T-helper 2 cell treated with Interferon-gamma antibody and Interleukin-4, amounts not matched to agents 5 μg/mL and 100 μg/mL, for 36 hours (primary cell): ENCODE measurements at regions not wholly inside any gene's neighbourhood (a gene's known extent, or its start where the extent isn't known, plus 50 kb on each side); places are given as distances from the start of the nearest gene placed in this dataset.
"Not testable (repeated sequence)": the region's sequence is repeated elsewhere in the genome, so short reads cannot be mapped to it uniquely, and the experiment has no call there.

Experiments
- DNase-seq: peaks from one replicate; pipeline ENCODE4 v3.0.0; 2021; ENCODE audit warnings: low spot score
- H3K27ac Mint-ChIP-seq: one replicate; pipeline ENCODE4 v1.8.0; 2021; ENCODE audit warnings: mild to moderate bottlenecking, mixed read lengths
- H3K27me3 Mint-ChIP-seq: one replicate; pipeline ENCODE4 v1.8.0; 2021; ENCODE audit warnings: low read depth, mixed read lengths
- H3K36me3 Mint-ChIP-seq: one replicate; pipeline ENCODE4 v1.8.0; 2021; ENCODE audit warnings: low read depth, mixed read lengths
- H3K4me1 Mint-ChIP-seq: one replicate; pipeline ENCODE4 v1.8.0; 2021; ENCODE audit warnings: low read depth, mixed read lengths
- H3K4me3 Mint-ChIP-seq: one replicate; pipeline ENCODE4 v1.8.0; 2022; ENCODE audit warnings: mild to moderate bottlenecking, moderate library complexity, mixed read lengths
- H3K9me3 Mint-ChIP-seq: one replicate; pipeline ENCODE4 v1.8.0; 2021; ENCODE audit warnings: mixed read lengths

DNA sequence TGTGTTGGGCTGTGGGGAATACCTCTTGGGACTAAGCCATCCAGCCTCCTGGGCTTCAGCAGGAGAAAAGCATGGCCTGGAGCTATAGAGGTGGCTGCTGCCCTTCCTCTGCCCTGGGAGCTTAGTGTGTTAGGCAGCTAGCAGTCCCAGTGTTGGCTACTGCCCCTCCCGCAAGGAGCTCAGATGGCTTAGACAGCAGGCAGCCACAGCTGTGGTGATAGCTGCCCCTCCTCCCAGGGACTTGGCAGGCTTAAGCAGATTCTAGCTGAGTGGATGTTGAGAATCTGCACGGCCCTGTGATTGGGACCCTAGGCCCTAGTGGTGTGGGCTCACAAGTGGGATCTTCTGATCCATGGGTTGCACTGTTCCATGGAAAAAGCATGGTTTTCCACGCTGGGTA, 264.5 kb downstream of the TDRD3 start:
- no peak for DNase-seq
- H3K36me3 Mint-ChIP-seq: no peaks in the 10 kb centered on the region
- H3K27me3 Mint-ChIP-seq: no peaks in the 10 kb centered on the region
- H3K9me3 Mint-ChIP-seq: peaks cover 20% of the 10 kb centered on the region
- H3K4me1 Mint-ChIP-seq: no peaks in the 10 kb centered on the region
- H3K27ac Mint-ChIP-seq: no peak overlapping the region
- H3K4me3 Mint-ChIP-seq: no peak overlapping the region

DNA sequence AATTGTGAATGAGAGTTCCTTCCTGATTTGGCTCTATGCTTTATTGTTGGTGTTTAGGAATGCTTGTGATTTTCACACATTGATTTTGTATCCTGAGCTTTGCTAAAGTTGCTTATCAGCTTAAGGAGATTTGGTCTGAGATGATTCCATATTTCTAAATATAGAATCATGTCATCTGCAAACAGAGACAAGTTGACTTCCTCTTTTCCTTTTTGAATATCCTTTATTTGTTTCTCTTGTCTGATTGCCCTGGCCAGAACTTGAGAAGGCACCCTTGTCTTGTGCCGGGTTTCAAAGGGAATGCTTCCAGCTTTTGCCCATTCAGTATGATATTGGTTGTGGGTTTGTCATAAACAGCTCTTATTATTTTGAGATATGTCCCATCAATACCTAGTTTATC, 260.6 kb downstream of the TDRD3 start:
- not testable (repeated sequence) for H3K27me3 Mint-ChIP-seq, DNase-seq, H3K27ac Mint-ChIP-seq, H3K4me1 Mint-ChIP-seq, H3K4me3 Mint-ChIP-seq, H3K36me3 Mint-ChIP-seq
- H3K9me3 Mint-ChIP-seq: peaks cover 15% of the 10 kb centered on the region

DNA sequence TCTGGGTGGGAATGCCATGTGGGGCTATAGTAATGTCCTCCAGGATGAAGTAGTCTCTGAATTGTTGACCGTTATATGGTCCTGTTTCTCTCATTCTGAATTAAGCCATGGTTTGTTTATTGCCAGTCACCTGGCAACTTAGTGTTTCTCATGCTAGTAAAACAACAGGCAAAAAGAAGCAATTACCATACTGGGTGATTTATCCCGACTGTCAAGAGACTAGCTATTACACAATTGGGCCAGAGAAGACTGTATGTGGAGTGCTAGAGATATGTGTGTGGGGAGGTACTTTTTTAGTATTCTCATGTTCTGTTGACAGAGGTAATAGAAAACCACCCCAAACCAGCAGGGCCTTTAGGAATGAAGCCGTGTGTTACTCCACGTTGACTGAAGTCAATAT, 258.2 kb downstream of the TDRD3 start:
- peaks cover 6% of the 10 kb centered on the region for H3K9me3 Mint-ChIP-seq
- H3K4me1 Mint-ChIP-seq: no peaks in the 10 kb centered on the region
- no peaks in the 10 kb centered on the region for H3K27me3 Mint-ChIP-seq
- no peak overlapping the region for H3K4me3 Mint-ChIP-seq
- no peak overlapping the region for H3K27ac Mint-ChIP-seq
- no peaks in the 10 kb centered on the region for H3K36me3 Mint-ChIP-seq
- no peak for DNase-seq

DNA sequence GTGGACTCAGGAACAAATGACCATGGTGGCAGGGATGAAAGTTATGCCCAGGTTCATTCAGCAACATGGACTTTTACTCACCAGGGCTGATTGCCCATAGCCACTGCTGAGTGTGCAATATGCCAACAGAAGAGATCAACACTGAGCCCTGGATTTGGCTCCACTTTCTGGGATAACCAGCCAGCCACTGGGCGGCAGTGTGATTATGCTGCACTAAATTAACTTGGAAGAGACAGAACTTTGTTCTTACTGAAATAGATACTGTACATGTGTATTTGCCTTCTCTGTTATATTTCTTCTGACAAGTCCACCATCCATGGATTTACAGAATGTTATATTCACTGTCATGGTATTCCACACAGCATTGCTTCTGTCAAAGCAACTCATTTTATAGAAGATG, 257.4 kb downstream of the TDRD3 start:
- H3K4me3 Mint-ChIP-seq: no peak overlapping the region
- peaks cover under 1% of the 10 kb centered on the region for H3K9me3 Mint-ChIP-seq
- no peak for DNase-seq
- no peak overlapping the region for H3K27ac Mint-ChIP-seq
- H3K27me3 Mint-ChIP-seq: no peaks in the 10 kb centered on the region
- no peaks in the 10 kb centered on the region for H3K36me3 Mint-ChIP-seq
- H3K4me1 Mint-ChIP-seq: no peaks in the 10 kb centered on the region

DNA sequence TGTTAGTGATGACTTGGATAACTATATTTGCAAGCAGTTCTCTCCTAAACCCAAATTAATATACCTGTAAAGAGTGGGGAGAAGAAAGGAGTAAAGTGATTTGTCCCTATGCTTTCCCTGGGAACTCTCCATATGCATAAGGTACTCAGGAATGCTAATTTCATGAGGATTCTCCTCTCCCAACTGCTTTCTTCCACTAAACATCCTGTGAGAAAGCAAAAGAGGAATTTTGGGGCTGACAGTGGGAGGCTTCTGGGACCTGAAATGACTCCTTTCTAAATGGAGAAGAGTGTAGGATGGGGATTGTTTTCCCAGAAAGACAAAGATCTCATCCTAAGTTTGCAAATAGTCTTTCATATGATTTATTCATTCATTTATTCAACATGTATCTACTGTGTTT, 250.5 kb downstream of the TDRD3 start:
- no peaks in the 10 kb centered on the region for H3K27me3 Mint-ChIP-seq
- H3K4me1 Mint-ChIP-seq: no peaks in the 10 kb centered on the region
- H3K9me3 Mint-ChIP-seq: no peaks in the 10 kb centered on the region
- no peak for DNase-seq
- no peak overlapping the region for H3K4me3 Mint-ChIP-seq
- no peaks in the 10 kb centered on the region for H3K36me3 Mint-ChIP-seq
- H3K27ac Mint-ChIP-seq: no peak overlapping the region

DNA sequence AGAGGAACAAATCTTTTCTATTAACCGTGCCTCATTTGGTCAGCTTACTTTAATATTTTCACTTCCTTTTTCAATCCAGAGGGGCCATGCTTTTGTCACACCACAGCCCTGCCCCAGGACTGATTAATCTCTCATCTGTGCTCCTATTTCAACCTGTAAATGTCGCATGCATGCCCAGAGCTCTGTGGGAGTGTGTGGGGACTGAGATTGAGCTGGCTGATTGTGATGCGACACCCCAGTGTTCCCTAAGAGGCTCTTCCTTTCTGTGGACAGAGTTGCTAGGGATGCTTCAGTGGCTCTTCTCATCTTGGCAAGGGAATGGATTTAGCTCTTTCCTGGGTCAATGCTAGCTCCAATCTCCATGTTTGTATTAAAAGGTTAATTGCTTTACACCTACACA, 249.6 kb downstream of the TDRD3 start:
- Mint-ChIP-seq H3K4me1 (no peaks in the 10 kb centered on the region), H3K9me3 (no peaks in the 10 kb centered on the region), H3K4me3 (no peak overlapping the region), H3K36me3 (no peaks in the 10 kb centered on the region), H3K27ac (no peak overlapping the region), H3K27me3 (no peaks in the 10 kb centered on the region)
- DNase-seq: no peak

DNA sequence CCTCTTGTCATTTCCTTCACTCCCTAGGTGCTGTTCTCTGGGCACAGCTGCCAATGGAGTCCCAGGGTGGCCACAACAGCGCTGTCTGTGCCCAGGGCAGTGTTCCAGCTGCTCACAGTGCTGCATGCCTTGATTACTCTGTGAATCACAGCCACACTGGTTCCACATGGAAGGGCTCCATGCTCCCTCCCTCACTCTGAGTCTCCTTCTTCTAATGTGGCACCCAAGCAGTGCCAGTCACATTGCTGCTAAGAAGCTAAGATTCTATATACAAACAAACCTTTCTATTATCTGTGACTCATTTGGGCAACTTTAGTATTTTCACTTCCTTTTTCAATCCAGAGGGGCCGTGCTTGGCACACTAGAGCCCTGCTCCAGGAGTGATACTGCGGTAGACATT, 248.7 kb downstream of the TDRD3 start:
- Mint-ChIP-seq H3K4me1 (no peaks in the 10 kb centered on the region), H3K4me3 (no peak overlapping the region), H3K36me3 (no peaks in the 10 kb centered on the region), H3K9me3 (no peaks in the 10 kb centered on the region), H3K27me3 (no peaks in the 10 kb centered on the region), H3K27ac (no peak overlapping the region)
- no peak for DNase-seq

DNA sequence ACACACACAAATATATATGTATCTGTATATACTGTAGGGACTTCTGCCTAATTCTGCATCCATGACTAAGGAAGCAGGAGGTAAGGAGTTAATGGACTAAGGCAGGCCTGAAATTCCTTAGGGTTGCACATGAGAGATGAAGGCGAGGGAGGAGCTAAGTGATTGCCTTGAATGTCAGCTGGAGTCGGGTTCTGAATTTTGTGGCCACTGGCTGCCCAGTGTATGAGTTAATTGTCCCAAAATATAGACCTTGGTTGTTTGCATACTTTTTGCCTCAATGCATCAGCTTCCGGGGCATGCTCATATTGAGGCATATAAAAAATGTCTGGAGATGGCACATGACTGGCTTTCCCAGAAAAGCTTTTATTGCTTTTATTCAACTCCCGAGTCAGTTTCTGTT, 245.5 kb downstream of the TDRD3 start:
- Mint-ChIP-seq H3K9me3 (no peaks in the 10 kb centered on the region), H3K27me3 (no peaks in the 10 kb centered on the region), H3K36me3 (no peaks in the 10 kb centered on the region), H3K27ac (no peak overlapping the region), H3K4me3 (no peak overlapping the region), H3K4me1 (no peaks in the 10 kb centered on the region)
- DNase-seq: no peak

DNA sequence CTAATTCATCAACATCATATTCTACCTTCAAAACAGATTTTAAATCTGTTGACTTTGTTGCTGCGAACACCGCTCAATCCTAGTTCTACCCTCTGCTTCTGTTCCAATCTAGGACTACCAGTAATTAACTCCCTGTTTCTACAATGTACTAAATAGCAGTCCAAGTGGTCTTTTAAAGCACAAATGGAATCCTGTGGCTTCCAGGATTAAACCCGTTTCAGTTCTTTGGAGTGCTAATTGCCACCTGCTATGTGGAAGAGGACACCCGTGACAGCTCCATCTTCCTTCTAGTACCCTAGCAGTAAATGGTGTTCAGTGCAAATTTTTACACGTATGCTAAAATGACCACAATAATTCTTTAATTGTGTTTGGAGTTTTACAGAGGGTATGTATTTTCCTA, 232.1 kb downstream of the TDRD3 start:
- Mint-ChIP-seq H3K4me3 (no peak overlapping the region), H3K9me3 (no peaks in the 10 kb centered on the region), H3K4me1 (peaks cover 3% of the 10 kb centered on the region), H3K27ac (no peak overlapping the region), H3K27me3 (no peaks in the 10 kb centered on the region), H3K36me3 (no peaks in the 10 kb centered on the region)
- DNase-seq: no peak

DNA sequence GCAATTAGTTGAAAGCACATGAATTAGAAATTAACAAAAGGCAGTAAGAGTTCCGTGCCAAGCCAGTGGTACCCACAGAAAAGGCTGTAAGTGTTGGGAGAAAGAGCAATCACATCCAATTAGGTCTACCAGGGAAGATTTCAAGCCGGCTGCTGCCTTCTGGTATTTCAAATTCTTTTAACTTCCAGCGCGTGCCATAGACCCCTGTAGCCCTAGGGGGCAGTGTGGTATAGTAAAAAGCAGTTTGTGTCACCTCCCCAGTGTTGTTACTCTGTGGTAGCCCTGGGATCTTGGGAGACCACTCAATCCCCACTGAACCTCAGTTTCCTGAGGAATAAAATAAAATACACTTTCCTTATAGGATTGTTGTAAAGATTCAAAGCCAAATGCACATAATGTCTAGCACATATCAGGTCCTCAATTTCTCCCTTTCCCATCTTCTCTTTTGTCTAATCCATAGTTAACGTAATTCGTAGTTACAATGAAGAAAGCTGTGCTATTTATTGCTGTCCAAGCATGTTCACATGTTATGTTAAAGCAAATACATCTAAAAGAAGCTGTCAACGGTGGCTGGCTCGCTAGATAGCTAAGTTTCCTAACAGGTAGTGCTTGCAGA, 230.2 kb downstream of the TDRD3 start:
- Mint-ChIP-seq H3K9me3 (no peaks in the 10 kb centered on the region), H3K36me3 (no peaks in the 10 kb centered on the region), H3K27me3 (no peaks in the 10 kb centered on the region), H3K27ac (no peak overlapping the region), H3K4me3 (no peak overlapping the region), H3K4me1 (peaks cover 3% of the 10 kb centered on the region)
- DNase-seq: no peak
